HG02981 (cell line): ENCODE measurements at regions not wholly inside any gene's neighbourhood (a gene's known extent, or its start where the extent isn't known, plus 50 kb on each side); places are given as distances from the start of the nearest gene placed in this dataset.
A peak's percentile ranks its signal among the peaks of the same experiment; 100 is the strongest.
"Not testable (repeated sequence)": the region's sequence is repeated elsewhere in the genome, so short reads cannot be mapped to it uniquely, and the experiment has no call there.

Experiments
- ATAC-seq: cut with Tn5 transposase; IDR thresholded peaks from one replicate; pipeline ENCODE4 v1.9.1; 2021; ENCODE audit warnings: mild to moderate bottlenecking, moderate library complexity; ENCODE audit not compliant: unreplicated experiment

- not testable (repeated sequence) for ATAC-seq
Measured at GRCh38 chr9:64370344-64370743, 914.7 kb downstream of the FOXD4L5 start.

GRCh38 chr9:64369644-64370043 is 915.4 kb downstream of the FOXD4L5 start:
- not testable (repeated sequence) for ATAC-seq

- peak; percentile 100 for ATAC-seq
Measured at GRCh38 chr9:64369114-64369513, 915.9 kb downstream of the FOXD4L5 start.

GRCh38 chr9:64368644-64368942 is 916.4 kb downstream of the FOXD4L5 start:
- not testable (repeated sequence) for ATAC-seq

GRCh38 chr9:64367826-64368643 is 917.0 kb downstream of the FOXD4L5 start:
- not testable (repeated sequence) for ATAC-seq
